Endothelial cell of umbilical vein (primary cell): ENCODE measurements at regions not wholly inside any gene's neighbourhood (a gene's known extent, or its start where the extent isn't known, plus 50 kb on each side); places are given as distances from the start of the nearest gene placed in this dataset.

Experiments
- BruUV-seq: library from RNA; stranded (reverse); fragments of 400-500 nt; replicated peaks from 2 replicates; lab custom pipeline; 2021; lab: Mats Ljungman, UMichigan
- CTCF ChIA-PET: fragments of 300-600, 350-600 bp; sonication (Branson Sonifier 250); formaldehyde crosslinking; loops from one replicate; lab custom pipeline; 2021; ENCODE audit warnings: antibody characterized with exemption, inconsistent platforms; lab: Charles Lee
- POLR2A ChIA-PET: fragments of 300-600, 350-600 bp; sonication (Branson Sonifier 250); formaldehyde crosslinking; loops from one replicate; lab custom pipeline; 2021; ENCODE audit warnings: antibody characterized with exemption, inconsistent platforms; lab: Charles Lee
- DNase-seq: peaks from one replicate; pipeline ENCODE4 v3.0.0-alpha.2; 2011; ENCODE audit warnings: low read depth, low spot score
- FAIRE-seq: peaks from 2 replicates; lab custom pipeline; 2011; peaks lifted over from hg19 to GRCh38; lab: Jason Lieb, UNC
- H2AFZ ChIP-seq: 2 replicates; pipeline ENCODE4 v1.6.0; 2012; ENCODE audit warnings: low read depth, low read length, control low read depth, inconsistent platforms
- H3K27ac ChIP-seq: 2 replicates; pipeline ENCODE4 v1.5.1; 2011; ENCODE audit warnings: low read depth, mild to moderate bottlenecking, control low read depth, low read length, moderate library complexity; ENCODE audit not compliant: insufficient read depth
- H3K27me3 ChIP-seq, 2 experiments: 2 replicates each; pipeline versions ENCODE4 v1.6.0 to v1.6.1; 2011; ENCODE audit warnings: low read length in 2 of 2, mixed read lengths in 1 of 2; ENCODE audit not compliant: control insufficient read depth in 2 of 2, insufficient read depth in 2 of 2
- H3K36me3 ChIP-seq, 2 experiments: 2 replicates in 1 of 2; 3 replicates in 1 of 2; pipeline ENCODE4 v1.5.1; 2011; ENCODE audit warnings: low read length in 2 of 2, mild to moderate bottlenecking in 1 of 2, moderate library complexity in 1 of 2; ENCODE audit not compliant: control insufficient read depth in 2 of 2, insufficient read depth in 2 of 2; ENCODE audit errors: extremely low read depth in 1 of 2
- H3K4me1 ChIP-seq: 3 replicates; pipeline ENCODE4 v1.5.1; 2011; ENCODE audit warnings: mild to moderate bottlenecking, low read length; ENCODE audit not compliant: control insufficient read depth, insufficient read depth; ENCODE audit errors: extremely low read depth
- H3K4me2 ChIP-seq: 2 replicates; pipeline ENCODE4 v1.6.1; 2011; ENCODE audit warnings: low read length, control low read depth, mixed read lengths; ENCODE audit not compliant: insufficient read depth
- H3K4me3 ChIP-seq, 3 experiments: fragments of 200-600 bp in 1 of 3; sonication (generic), shearing (Covaris generic) in 1 of 3; replicated peaks in 1 of 3; 2 replicates each; pipeline ENCODE4 v1.5.1; 2011 to 2016; ENCODE audit warnings: control low read depth in 3 of 3, low read length in 3 of 3, mild to moderate bottlenecking in 2 of 3, inconsistent platforms in 1 of 3, low read depth in 1 of 3, moderate library complexity in 1 of 3; ENCODE audit not compliant: insufficient read depth in 1 of 3
- H3K79me2 ChIP-seq: 2 replicates; pipeline ENCODE4 v1.6.0; 2012; ENCODE audit warnings: low read length, inconsistent platforms; ENCODE audit not compliant: control insufficient read depth, insufficient read depth
- H3K9ac ChIP-seq: replicated peaks from 2 replicates; pipeline ENCODE3; 2011; ENCODE audit warnings: low read length, control low read depth; ENCODE audit not compliant: insufficient read depth; ENCODE audit errors: extremely low read depth
- H3K9me1 ChIP-seq: replicated peaks from 3 replicates; pipeline ENCODE4 v1.6.0; 2011; ENCODE audit warnings: mild to moderate bottlenecking, low read length; ENCODE audit not compliant: control insufficient read depth, insufficient read depth; ENCODE audit errors: extremely low read depth
- H3K9me3 ChIP-seq: replicated peaks from 2 replicates; pipeline ENCODE4 v1.5.1; 2012; ENCODE audit warnings: low read length, inconsistent platforms; ENCODE audit not compliant: control insufficient read depth, insufficient read depth
- H4K20me1 ChIP-seq: replicated peaks from 2 replicates; pipeline ENCODE3; 2011; ENCODE audit warnings: mild to moderate bottlenecking, low read length; ENCODE audit not compliant: control insufficient read depth, insufficient read depth; ENCODE audit errors: extremely low read depth
- CTCF ChIP-seq, 2 donors: IDR thresholded peaks; 1 replicate in 1 of 2; 2 replicates in 1 of 2; pipeline ENCODE4 v1.5.1; 2011; ENCODE audit warnings: low read length in 2 of 2, mild to moderate bottlenecking in 2 of 2, moderate library complexity in 2 of 2, control low read depth in 1 of 2, inconsistent platforms in 1 of 2, low read depth in 1 of 2; ENCODE audit not compliant: insufficient read depth in 1 of 2; ENCODE audit errors: extremely low read depth in 1 of 2
- EZH2 ChIP-seq: IDR thresholded peaks from 2 replicates; pipeline ENCODE4 v1.6.1; 2012; ENCODE audit warnings: borderline replicate concordance, low read depth, mild to moderate bottlenecking, moderate library complexity, low read length, inconsistent platforms; ENCODE audit not compliant: severe bottlenecking
- FOS ChIP-seq: IDR thresholded peaks from 2 replicates; pipeline ENCODE4 v1.6.1; 2011; ENCODE audit warnings: mild to moderate bottlenecking, low read length, moderate library complexity, borderline replicate concordance; ENCODE audit not compliant: insufficient read depth
- GATA2 ChIP-seq: IDR thresholded peaks from 2 replicates; pipeline ENCODE4 v1.7.0; 2011; ENCODE audit warnings: low read depth, mild to moderate bottlenecking, moderate library complexity, mixed read lengths, low read length; ENCODE audit not compliant: insufficient read length, insufficient read depth
- JUN ChIP-seq: IDR thresholded peaks from 2 replicates; pipeline ENCODE4 v1.6.1; 2011; ENCODE audit warnings: borderline replicate concordance, low read depth; ENCODE audit not compliant: insufficient read length, insufficient read depth
- MAX ChIP-seq: IDR thresholded peaks from 2 replicates; pipeline ENCODE4 v1.6.1; 2011; ENCODE audit not compliant: insufficient read depth, insufficient read length
- MYC ChIP-seq: IDR thresholded peaks from one replicate; pipeline ENCODE4 v1.6.1; 2011; ENCODE audit warnings: mild to moderate bottlenecking, low read depth, low read length
- POLR2A ChIP-seq: IDR thresholded peaks from 2 replicates; pipeline ENCODE4 v1.6.1; 2012; ENCODE audit warnings: low read depth, mild to moderate bottlenecking, control low read depth, low read length
- POLR2AphosphoS5 ChIP-seq: IDR thresholded peaks from 2 replicates; pipeline ENCODE4 v1.6.1; 2012; ENCODE audit warnings: low read depth, mild to moderate bottlenecking, control low read depth, low read length, moderate library complexity; ENCODE audit not compliant: insufficient read depth
- dilution Hi-C: fragments of 300-500 bp; cut with MboI; formaldehyde crosslinking; loops from one replicate; pipeline ENCODE4 v1.15.0; 2019; ENCODE audit warnings: low sequenced_read_pairs; ENCODE audit not compliant: extremely low pct_ligation_motif_present
- intact Hi-C: fragments of 100-400 bp; cut with micrococcal nuclease; formaldehyde crosslinking; loops from one replicate; pipeline ENCODE4 v1.10.0; 2022

- DNase-seq = no peak
- intact Hi-C loops (no loop called here), dilution Hi-C loops (no loop called here)
- no peaks in the 10 kb centered on the region for H3K27me3 ChIP-seq
- H2AFZ ChIP-seq = no peak overlapping the region
- H4K20me1 ChIP-seq = no peaks in the 10 kb centered on the region
- H3K79me2 ChIP-seq = no peaks in the 10 kb centered on the region
- H3K36me3 ChIP-seq = no peaks in the 10 kb centered on the region
- no peaks in the 10 kb centered on the region for H3K4me1 ChIP-seq
- CTCF ChIA-PET = no interaction called here
- no peaks in the 10 kb centered on the region for H3K9me1 ChIP-seq
- no peak for FAIRE-seq
- POLR2A ChIA-PET = no interaction called here
- TF ChIP-seq EZH2 (no peak), POLR2A (no peak), MYC (no peak), CTCF (IDR thresholded peaks at IDR 0.05; ENCODE audit: extremely low read depth in 1 of 2, insufficient read depth in 1 of 2, low read depth in 1 of 2, low read length in 2 of 2) (no peak), MAX (no peak), FOS (no peak), JUN (no peak), POLR2AphosphoS5 (no peak), GATA2 (no peak)
- no peak overlapping the region for H3K9ac ChIP-seq
- no peak overlapping the region for H3K27ac ChIP-seq
- H3K9me3 ChIP-seq = peaks cover 2% of the 10 kb centered on the region
- H3K4me3 ChIP-seq = no peak overlapping the region
- H3K4me2 ChIP-seq = no peak overlapping the region
- no TSS peak for BruUV-seq
Measured at GRCh38 chr4:164461901-164462300, 292.0 kb upstream of the SMIM31 start.
